ENCODE measurements at regions not wholly inside any gene's neighbourhood (a gene's known extent, or its start where the extent isn't known, plus 50 kb on each side); places are given as distances from the start of the nearest gene placed in this dataset.

GRCh38 chr3:66747261-66747660 lies 246.4 kb upstream of the LRIG1 start:
- Histone ChIP-seq H3K27ac (no peak overlapping the region), H3K9me3 (no peaks in the 10 kb centered on the region), H3K27me3 (no peaks in the 10 kb centered on the region), H3K4me1 (no peaks in the 10 kb centered on the region), H3K36me3 (no peaks in the 10 kb centered on the region), H3K4me3 (no peak overlapping the region)
- TF ChIP-seq CTCF (IDR thresholded peaks at IDR 0.05): no peak
- no peak for DNase-seq (ENCODE audit: low spot score)

GRCh38 chr3:66747696-66748095 lies 246.9 kb upstream of the LRIG1 start:
- no peaks in the 10 kb centered on the region for H3K27me3 ChIP-seq
- no peak for TF ChIP-seq CTCF (IDR thresholded peaks at IDR 0.05)
- no peak for DNase-seq (ENCODE audit: low spot score)
- no peaks in the 10 kb centered on the region for H3K36me3 ChIP-seq
- no peak overlapping the region for H3K4me3 ChIP-seq
- H3K9me3 ChIP-seq: no peaks in the 10 kb centered on the region
- no peaks in the 10 kb centered on the region for H3K4me1 ChIP-seq
- no peak overlapping the region for H3K27ac ChIP-seq

- Histone ChIP-seq H3K4me1 (no peaks in the 10 kb centered on the region), H3K4me3 (no peak overlapping the region), H3K9me3 (no peaks in the 10 kb centered on the region), H3K27me3 (no peaks in the 10 kb centered on the region), H3K27ac (no peak overlapping the region), H3K36me3 (no peaks in the 10 kb centered on the region)
- DNase-seq (ENCODE audit: low spot score): no peak
- TF ChIP-seq CTCF (IDR thresholded peaks at IDR 0.05): no peak
Observed at GRCh38 chr3:66748175-66748876, 247.5 kb upstream of the LRIG1 start.

GRCh38 chr3:66751842-66752241 lies 246.3 kb upstream of the KBTBD8 start:
- H3K4me3 ChIP-seq: no peak overlapping the region
- H3K4me1 ChIP-seq: no peaks in the 10 kb centered on the region
- DNase-seq (ENCODE audit: low spot score): no peak
- TF ChIP-seq CTCF (IDR thresholded peaks at IDR 0.05): no peak
- no peaks in the 10 kb centered on the region for H3K27me3 ChIP-seq
- H3K27ac ChIP-seq: no peak overlapping the region
- H3K36me3 ChIP-seq: no peaks in the 10 kb centered on the region
- H3K9me3 ChIP-seq: no peaks in the 10 kb centered on the region

DNA sequence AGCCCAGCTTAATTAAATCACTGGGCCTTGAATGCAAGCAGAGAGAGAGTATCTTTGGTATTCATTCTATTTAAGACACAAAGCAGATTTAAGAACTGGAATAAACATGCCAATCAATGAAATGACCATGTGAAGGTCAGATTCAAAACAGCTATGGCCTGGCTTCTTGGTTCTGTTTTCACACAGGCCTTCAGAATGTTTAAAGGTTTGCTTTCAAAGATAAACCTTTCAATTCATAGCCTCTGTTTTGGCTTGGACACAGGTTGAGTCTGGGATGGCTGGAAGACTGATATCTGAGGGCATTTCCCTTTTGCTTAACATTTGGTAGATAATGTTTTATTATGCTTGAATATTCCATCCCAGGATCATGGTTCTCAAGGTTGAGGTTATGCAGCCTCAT lies 244.4 kb upstream of the KBTBD8 start:
- no peak for DNase-seq (ENCODE audit: low spot score)
- H3K4me1 ChIP-seq: no peaks in the 10 kb centered on the region
- no peaks in the 10 kb centered on the region for H3K27me3 ChIP-seq
- TF ChIP-seq CTCF (IDR thresholded peaks at IDR 0.05): no peak
- no peak overlapping the region for H3K27ac ChIP-seq
- no peaks in the 10 kb centered on the region for H3K9me3 ChIP-seq
- H3K4me3 ChIP-seq: no peak overlapping the region
- H3K36me3 ChIP-seq: no peaks in the 10 kb centered on the region

DNA sequence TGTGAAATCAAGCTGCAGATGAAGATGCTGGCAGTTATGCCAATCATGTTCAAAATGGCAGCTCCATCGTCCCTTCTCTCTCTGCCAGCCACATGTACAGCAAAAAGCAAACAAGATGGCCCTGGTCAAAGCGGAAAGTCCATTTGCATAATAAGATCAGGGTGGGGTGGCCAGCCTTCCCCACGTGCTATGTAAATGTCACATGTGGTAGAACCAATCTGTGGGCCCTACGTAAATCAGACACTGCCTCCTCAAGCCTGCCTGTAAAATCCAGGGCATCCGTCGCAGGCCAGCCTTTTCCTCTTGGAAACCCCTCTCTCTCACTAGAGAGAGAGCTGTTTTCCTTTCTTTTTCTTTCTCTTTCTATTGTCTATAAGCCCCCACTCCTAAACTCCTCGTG lies 243.5 kb upstream of the KBTBD8 start:
- H3K36me3 ChIP-seq: no peaks in the 10 kb centered on the region
- no peak for DNase-seq (ENCODE audit: low spot score)
- TF ChIP-seq CTCF (IDR thresholded peaks at IDR 0.05): no peak
- no peaks in the 10 kb centered on the region for H3K4me1 ChIP-seq
- no peak overlapping the region for H3K4me3 ChIP-seq
- no peaks in the 10 kb centered on the region for H3K27me3 ChIP-seq
- no peak overlapping the region for H3K27ac ChIP-seq
- H3K9me3 ChIP-seq: no peaks in the 10 kb centered on the region
